ENCODE measurements at regions not wholly inside any gene's neighbourhood (a gene's known extent, or its start where the extent isn't known, plus 50 kb on each side); places are given as distances from the start of the nearest gene placed in this dataset.

GRCh38 chr3:34305266-34305665, 506.8 kb downstream of the PDCD6IP start:
- Histone ChIP-seq H3K27me3 (ENCODE audit: control insufficient read depth, insufficient read depth, low read length) (no peaks in the 10 kb centered on the region), H3K36me3 (ENCODE audit: control insufficient read depth, insufficient read depth, low read length) (no peaks in the 10 kb centered on the region), H3K4me3 (ENCODE audit: low read depth, low read length) (no peak overlapping the region)
- TF ChIP-seq, protein P1, sequence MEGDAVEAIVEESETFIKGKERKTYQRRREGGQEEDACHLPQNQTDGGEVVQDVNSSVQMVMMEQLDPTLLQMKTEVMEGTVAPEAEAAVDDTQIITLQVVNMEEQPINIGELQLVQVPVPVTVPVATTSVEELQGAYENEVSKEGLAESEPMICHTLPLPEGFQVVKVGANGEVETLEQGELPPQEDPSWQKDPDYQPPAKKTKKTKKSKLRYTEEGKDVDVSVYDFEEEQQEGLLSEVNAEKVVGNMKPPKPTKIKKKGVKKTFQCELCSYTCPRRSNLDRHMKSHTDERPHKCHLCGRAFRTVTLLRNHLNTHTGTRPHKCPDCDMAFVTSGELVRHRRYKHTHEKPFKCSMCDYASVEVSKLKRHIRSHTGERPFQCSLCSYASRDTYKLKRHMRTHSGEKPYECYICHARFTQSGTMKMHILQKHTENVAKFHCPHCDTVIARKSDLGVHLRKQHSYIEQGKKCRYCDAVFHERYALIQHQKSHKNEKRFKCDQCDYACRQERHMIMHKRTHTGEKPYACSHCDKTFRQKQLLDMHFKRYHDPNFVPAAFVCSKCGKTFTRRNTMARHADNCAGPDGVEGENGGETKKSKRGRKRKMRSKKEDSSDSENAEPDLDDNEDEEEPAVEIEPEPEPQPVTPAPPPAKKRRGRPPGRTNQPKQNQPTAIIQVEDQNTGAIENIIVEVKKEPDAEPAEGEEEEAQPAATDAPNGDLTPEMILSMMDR (IDR thresholded peaks at IDR 0.05; ENCODE audit: insufficient read depth, low read length, poor library complexity, severe bottlenecking): no peak
- peak; percentile 61 for DNase-seq (ENCODE audit: low read depth)

DNA sequence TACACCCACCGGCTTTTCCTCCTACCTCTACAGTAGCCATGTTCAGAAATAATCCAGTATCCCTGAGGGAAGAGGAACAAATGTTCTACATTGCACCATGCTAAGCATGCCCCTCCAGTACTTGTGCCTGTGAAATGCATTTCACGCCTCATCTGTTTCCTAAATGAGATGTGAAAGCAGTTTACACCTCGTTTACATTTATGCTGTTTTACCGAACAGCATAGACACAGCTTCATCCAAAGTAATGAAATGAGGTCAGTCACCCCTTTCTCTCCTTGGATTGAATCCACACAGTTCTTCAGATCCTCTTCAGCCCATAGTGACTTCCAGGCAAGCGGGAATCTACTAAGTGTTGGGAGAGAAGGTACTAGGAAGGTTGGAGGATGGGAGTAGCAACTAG, 514.3 kb downstream of the PDCD6IP start:
- TF ChIP-seq, protein P1 (IDR thresholded peaks at IDR 0.05; ENCODE audit: insufficient read depth, low read length, poor library complexity, severe bottlenecking): no peak
- no peak for DNase-seq (ENCODE audit: low read depth)
- Histone ChIP-seq H3K4me3 (ENCODE audit: low read depth, low read length) (no peak overlapping the region), H3K27me3 (ENCODE audit: control insufficient read depth, insufficient read depth, low read length) (no peaks in the 10 kb centered on the region), H3K36me3 (ENCODE audit: control insufficient read depth, insufficient read depth, low read length) (no peaks in the 10 kb centered on the region)

- no peak for DNase-seq (ENCODE audit: low read depth)
- TF ChIP-seq, protein P1 (IDR thresholded peaks at IDR 0.05; ENCODE audit: insufficient read depth, low read length, poor library complexity, severe bottlenecking): no peak
- no peak overlapping the region for H3K4me3 ChIP-seq (ENCODE audit: low read depth, low read length)
- no peaks in the 10 kb centered on the region for H3K36me3 ChIP-seq (ENCODE audit: control insufficient read depth, insufficient read depth, low read length)
- H3K27me3 ChIP-seq (ENCODE audit: control insufficient read depth, insufficient read depth, low read length): no peaks in the 10 kb centered on the region
Measured at GRCh38 chr3:34319881-34320280, 521.5 kb downstream of the PDCD6IP start.

DNA sequence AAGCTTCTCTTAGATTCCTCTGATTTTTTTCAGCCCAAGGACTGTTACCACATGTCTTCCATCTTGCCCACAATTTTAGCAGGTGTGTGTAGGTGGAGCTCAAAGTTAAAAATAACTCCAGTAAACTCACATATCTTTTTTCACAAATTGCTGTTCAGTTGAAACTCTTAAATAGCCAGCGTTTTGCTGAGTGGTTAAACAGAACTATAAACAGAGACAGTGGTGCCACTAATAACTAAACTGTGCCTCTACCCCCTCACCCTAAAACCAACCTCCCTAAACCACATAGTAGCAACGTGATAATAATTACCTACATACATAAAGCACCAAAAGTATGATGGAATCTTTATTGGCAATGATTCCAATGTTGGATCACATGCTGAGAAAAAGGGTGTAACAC, 525.1 kb downstream of the PDCD6IP start:
- Histone ChIP-seq H3K4me3 (ENCODE audit: low read depth, low read length) (no peak overlapping the region), H3K27me3 (ENCODE audit: control insufficient read depth, insufficient read depth, low read length) (no peaks in the 10 kb centered on the region), H3K36me3 (ENCODE audit: control insufficient read depth, insufficient read depth, low read length) (no peaks in the 10 kb centered on the region)
- DNase-seq (ENCODE audit: low read depth): no peak
- TF ChIP-seq, protein P1 (IDR thresholded peaks at IDR 0.05; ENCODE audit: insufficient read depth, low read length, poor library complexity, severe bottlenecking): no peak

DNA sequence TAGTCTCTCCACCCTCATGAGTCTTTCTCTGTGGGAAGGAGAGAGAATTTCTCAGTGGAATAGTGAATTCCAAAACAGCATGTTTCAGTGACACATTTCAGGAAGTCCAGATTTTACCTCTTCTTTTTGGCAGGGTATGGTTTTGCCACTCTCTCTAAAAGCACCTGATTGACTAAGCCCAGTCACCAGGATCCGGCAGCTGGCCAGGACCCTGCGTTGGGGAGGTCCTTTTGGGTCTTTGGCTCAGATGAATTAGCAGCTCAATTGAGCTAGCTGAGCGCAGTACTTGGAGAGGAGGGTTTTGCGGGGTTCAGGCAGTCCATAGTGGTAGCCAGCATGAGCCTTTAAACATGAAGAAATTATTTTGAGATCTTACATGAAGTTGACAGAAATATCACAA, 548.2 kb downstream of the PDCD6IP start:
- H3K36me3 ChIP-seq (ENCODE audit: control insufficient read depth, insufficient read depth, low read length): no peaks in the 10 kb centered on the region
- DNase-seq (ENCODE audit: low read depth): no peak
- TF ChIP-seq, protein P1 (IDR thresholded peaks at IDR 0.05; ENCODE audit: insufficient read depth, low read length, poor library complexity, severe bottlenecking): no peak
- H3K4me3 ChIP-seq (ENCODE audit: low read depth, low read length): no peak overlapping the region
- no peaks in the 10 kb centered on the region for H3K27me3 ChIP-seq (ENCODE audit: control insufficient read depth, insufficient read depth, low read length)
